HuH-7.5 (cell line): ENCODE measurements at regions not wholly inside any gene's neighbourhood (a gene's known extent, or its start where the extent isn't known, plus 50 kb on each side); places are given as distances from the start of the nearest gene placed in this dataset.

Experiments
- DNase-seq: peaks from one replicate; pipeline ENCODE4 v3.0.0; 2011; ENCODE audit warnings: low spot score

DNA sequence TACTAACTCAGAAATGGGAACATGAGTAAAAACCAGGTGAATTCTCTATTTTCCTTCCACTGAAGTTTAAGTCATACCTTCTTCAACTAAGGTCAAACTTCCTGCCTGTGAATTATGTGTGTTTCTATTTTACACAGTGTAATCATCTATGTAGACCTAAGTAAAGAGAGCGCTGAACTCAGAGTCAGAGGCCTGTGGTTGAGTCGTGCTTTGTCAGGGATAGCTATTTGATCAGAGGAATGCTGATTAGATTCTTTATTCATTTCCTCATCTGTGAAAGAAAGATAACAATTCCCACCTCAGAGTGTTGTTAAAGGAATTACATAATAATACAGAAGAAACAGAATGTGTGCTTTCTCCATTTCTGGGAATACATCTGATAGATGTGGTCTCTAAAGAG, 654.1 kb downstream of the STIM2 start:
- no peak for DNase-seq

DNA sequence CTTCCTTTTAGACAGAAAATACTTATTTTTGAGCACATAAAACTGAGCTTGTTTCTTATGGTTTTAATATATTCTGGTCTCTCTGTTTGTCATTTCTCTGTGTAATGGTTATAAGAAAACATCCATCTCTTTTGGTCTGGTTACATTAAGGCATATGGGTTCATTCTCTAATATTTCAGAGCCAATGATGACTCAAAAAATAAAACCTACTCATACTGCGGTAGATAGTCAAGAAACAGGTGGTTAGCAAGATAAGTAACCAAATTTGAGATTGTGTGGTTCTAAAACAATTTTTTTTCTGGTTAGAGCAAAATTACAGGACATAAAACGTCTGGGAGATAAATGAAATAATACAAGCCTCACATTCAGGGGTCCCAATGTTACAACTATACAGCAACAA, 654.5 kb downstream of the STIM2 start:
- DNase-seq = no peak

- DNase-seq = no peak
Observed at GRCh38 chr4:27518876-27519275, 658.2 kb downstream of the STIM2 start.

GRCh38 chr4:27524224-27524623, 663.6 kb downstream of the STIM2 start:
- DNase-seq = no peak

- no peak for DNase-seq
Observed at GRCh38 chr4:27534488-27534887, 673.8 kb downstream of the STIM2 start.

DNA sequence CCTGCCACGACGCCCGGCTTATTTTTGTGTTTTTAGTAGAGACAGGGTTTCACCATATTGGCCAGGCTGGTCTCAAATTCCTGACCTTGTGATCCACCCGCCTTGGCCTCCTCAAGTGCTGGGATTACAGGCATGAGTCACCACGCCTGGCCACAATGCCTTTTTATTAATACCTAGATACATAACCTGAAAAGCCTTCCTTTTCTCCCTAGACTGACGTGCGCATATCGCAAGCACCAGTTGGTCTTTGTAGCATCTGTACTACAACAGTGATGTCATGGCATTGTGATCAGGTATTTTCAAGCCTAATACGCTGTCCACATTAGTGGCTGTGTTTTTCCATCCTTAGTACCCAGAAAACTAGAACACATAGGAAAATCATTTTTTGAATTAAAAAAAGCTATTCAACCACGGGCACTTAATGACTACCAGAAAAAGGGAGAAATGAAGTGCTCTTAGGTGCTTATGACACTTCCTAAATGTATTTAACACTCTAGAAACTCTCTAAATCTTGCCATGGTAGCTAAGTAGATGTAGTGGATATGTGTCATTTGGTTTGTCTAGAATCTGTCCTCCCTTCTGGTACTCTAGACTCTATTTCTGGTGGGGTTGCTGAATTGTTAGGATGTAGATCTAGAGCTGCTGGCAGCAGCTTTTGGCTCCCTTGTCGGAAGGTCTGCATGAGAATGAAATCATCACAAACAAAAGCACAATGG, 707.8 kb downstream of the STIM2 start:
- DNase-seq = no peak

DNA sequence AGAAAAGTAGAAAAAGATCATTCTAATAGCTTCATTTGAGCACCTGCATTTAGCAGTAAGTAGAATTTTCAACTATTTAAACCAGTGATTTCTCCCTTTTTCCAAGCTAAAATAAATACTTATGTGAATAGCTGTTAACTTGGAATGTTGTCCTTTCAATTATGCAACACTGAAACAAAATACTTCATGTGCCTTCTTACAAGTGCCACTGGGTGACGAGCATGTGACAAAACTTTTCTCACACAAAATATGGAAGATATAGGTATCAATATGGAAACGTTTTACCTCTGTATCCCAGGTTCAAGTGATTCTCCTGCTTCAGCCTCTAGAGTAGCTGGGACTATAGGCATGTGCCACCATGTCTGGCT, 708.3 kb downstream of the STIM2 start:
- DNase-seq = no peak

GRCh38 chr4:27574743-27575142, 714.1 kb downstream of the STIM2 start:
- DNase-seq = no peak

DNA sequence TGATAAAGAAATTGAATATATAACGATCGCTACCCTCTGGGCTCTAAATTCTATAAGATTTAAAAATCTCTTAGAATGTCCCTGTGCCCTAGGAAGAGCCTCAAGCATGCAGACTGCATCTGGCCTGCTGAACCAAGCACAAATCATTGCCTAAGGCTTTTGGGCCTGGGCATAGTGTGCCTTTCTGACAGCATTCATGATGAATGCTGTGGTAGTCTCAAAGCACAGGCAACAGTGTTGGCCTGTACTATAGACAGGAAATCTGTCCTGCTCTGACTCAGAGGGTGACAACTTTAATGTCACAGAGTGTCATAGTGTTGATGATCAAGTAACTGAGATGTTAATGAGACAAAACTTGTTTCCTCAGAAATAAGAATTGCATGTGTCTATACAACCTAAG, 717.3 kb downstream of the STIM2 start:
- DNase-seq = no peak

DNA sequence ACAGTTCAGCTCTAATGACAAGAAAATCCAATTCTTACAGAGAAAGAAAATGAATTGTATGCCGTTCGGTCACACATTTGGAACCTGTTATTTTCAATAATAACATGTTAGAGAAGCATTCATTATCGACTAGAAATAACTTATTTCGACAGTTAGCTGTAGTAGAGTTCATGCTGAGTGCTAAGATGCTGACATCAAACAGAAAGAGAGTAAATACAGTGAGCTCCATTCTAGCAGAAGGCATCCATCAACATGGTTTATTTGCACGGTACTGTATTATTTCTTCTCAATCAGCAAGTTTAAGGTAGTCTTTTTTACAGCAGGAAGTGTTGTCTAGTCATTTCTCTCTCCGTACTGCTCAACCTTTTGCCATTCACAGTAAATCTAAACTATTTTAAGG, 732.1 kb downstream of the STIM2 start:
- no peak for DNase-seq

GRCh38 chr4:27594922-27595321, 734.3 kb downstream of the STIM2 start:
- no peak for DNase-seq

DNA sequence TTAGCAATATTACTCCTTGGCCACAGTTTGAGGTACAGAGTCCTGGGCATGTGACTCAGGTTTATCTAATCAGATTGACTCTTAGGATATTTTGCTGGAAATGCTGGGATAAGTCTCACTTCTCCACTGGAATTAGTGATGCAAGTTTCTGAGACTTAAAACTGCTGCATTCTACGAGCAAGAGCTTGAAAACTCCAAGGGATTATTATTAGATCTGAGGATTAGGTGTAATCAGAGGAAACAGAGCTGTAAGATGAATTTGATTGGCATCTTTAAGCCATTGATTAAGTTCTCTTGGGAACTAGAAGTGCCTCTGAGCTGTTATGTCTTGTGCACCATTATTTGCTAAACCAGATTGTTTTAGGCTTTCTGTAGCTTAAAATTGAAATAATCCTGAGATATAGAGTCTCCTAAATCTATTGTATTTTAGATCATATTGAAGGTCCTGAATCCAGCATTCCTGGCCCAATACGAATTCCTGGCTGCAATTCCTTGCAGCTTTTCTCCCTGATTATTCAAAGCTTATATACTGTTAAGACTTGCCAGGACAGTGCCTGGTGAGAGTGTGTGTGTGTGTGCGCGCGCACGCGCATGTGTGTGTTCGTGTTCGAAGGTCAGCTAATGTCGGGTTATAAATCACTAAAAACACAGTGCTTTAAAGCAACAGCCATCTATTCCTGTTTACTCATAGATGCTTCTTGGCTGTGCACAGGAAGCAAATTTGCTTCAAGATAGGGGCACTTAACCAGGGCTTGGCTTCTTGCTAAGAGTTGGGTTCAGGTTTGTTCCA, 735.1 kb downstream of the STIM2 start:
- no peak for DNase-seq

- DNase-seq = no peak
Observed at GRCh38 chr4:27602172-27602571, 741.5 kb downstream of the STIM2 start.

GRCh38 chr4:27604692-27605091, 744.1 kb downstream of the STIM2 start:
- no peak for DNase-seq

GRCh38 chr4:27616166-27616565, 755.5 kb downstream of the STIM2 start:
- no peak for DNase-seq

DNA sequence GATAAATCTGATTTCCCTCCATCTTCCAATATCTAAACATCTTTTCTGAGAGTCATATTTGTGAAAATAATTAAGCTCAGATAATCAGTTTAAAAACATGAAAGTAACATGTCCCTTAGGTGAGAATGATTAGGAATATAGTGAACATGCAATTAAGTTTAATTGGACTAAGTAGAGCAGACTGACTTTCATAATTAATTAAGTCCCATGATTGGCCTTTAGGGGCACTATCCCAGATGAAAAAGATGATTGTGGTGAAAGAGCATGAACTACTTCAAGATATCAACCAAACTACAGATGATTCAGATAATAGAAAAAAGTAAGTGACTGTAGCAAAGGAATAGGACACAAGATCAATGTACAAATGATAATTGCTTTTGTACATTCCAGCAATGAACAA, 758.8 kb downstream of the STIM2 start:
- DNase-seq = no peak

GRCh38 chr4:27620886-27621285, 760.2 kb downstream of the STIM2 start:
- no peak for DNase-seq

- no peak for DNase-seq
Observed at GRCh38 chr4:27624749-27625148, 764.1 kb downstream of the STIM2 start.

DNA sequence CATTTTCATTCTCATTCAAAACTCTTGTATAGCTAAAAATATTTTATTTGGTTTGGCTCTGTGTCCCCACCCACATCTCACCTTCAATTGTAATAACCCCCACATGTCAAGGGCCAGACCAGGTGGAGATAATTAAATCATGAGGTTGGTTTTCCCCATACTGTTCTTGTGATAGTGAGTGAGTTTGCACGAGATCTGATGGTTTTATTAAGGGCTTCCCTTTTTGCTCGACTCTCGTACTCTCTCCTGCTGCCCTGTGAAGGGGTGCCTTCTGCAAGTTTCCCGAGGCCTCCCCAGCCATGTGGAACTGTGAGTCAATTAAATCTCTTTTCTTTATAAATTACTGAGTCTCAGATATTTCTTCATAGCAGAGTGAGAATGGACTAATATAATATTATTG, 768.0 kb downstream of the STIM2 start:
- DNase-seq = no peak

GRCh38 chr4:27629532-27630225, 769.0 kb downstream of the STIM2 start:
- no peak for DNase-seq

GRCh38 chr4:27635936-27636913, 775.6 kb downstream of the STIM2 start:
- no peak for DNase-seq
